ENCODE measurements at regions not wholly inside any gene's neighbourhood (a gene's known extent, or its start where the extent isn't known, plus 50 kb on each side); places are given as distances from the start of the nearest gene placed in this dataset.

- DNase-seq, result no peak
Observed at GRCh38 chr5:54707841-54708240, 190.3 kb downstream of the SNX18 start.

DNA sequence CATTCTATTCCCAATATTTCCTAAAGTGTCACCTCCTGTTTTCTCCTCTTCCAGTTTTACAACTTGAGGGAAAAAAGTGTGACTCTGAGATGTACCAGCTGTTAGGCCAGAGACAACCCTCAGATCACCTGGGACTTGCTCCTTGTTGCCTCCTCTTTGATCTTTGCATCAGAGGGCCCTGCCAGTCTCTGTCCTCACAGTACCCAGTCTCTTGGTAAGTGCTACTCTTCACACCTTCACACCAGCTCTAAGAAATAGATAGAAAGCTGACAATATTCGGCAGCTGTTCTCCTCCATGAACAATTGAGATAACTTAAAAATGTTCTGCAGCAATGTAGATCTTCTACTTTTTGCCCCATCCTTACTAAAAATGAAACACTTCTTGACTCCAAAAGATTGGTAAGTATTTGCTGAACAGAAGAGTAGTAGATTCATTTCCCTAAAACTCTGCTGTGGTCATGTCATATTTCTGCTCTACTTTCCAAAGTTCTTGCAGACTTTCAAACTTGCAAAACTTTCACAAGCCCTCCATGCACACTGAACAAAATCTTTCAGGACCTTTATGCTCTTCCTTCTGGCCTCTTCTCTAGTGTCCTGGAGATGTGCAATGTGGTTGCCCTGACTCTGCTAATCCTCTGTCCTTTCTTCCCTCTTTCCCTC, 188.6 kb downstream of the SNX18 start:
- DNase-seq, result peak; percentile 85

- no peak for DNase-seq
Observed at GRCh38 chr5:54704825-54705224, 187.3 kb downstream of the SNX18 start.

GRCh38 chr5:54704333-54704732, 186.8 kb downstream of the SNX18 start:
- no peak for DNase-seq

- no peak for DNase-seq
Observed at GRCh38 chr5:54703565-54704255, 186.2 kb downstream of the SNX18 start.

DNA sequence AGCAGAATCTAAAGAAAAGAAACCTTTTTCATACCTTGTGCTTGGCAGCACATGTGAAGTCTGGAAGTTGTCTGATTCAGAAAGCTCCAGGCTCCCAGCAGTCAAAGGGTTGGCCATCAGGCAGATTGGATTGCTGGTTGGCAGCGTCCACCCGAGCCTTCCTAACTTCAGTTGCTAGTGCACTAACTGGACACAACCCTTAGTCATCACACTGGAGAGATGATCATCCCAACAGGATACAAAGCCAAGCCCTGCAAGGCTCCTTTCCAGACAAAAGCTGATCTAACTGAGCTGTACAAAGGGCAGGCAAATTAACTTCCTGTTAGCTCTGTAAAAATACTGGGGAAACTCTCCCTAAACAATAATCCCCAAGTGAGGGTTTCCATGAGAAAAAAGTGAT, 185.6 kb downstream of the SNX18 start:
- no peak for DNase-seq

DNA sequence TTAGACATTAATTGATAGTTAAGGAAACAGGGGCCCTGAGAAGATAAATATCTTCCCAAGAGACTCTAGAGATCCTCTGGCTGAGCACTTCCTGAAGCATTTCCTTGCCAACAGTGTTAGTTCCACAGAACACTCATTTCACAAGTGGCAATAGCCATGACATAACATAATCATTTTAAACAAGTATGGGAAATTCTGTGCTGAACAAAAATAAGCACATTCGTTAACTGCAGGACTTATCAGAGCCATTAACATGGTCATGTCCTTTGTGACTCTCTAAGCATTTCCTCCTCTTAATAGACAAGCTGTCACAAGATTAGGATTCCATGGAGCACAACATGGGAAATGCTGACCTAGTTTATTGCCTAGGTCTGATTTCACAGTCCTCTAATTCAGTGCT, 184.9 kb downstream of the SNX18 start:
- DNase-seq, result no peak

DNA sequence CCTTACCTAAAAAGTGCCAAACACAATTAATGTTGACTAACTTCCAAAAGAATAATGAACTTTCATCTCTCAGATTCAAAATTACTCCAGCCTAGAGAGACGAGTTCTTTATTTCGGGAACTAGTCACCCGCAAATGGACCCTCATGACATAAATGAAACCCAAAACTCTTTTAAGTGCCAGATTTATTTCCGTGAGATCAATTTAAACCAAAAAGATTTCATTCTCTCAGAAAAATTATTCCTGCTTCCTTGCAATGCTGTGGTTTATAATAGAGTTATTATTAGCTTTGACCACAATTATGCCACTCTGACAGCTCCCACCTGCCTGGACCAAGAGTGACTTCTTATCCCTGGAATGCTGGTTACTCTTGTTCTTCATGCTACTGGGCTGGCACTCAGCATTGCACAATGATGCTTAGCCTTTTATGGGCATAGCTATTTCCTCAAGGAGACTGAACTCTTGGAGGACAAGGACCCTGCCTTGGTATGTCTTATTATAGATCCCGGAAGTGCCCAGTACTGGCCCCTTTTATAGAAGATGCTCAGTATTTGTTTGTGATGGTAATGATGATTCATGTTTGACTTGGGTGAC, 183.5 kb downstream of the SNX18 start:
- peak; percentile 51 for DNase-seq

DNA sequence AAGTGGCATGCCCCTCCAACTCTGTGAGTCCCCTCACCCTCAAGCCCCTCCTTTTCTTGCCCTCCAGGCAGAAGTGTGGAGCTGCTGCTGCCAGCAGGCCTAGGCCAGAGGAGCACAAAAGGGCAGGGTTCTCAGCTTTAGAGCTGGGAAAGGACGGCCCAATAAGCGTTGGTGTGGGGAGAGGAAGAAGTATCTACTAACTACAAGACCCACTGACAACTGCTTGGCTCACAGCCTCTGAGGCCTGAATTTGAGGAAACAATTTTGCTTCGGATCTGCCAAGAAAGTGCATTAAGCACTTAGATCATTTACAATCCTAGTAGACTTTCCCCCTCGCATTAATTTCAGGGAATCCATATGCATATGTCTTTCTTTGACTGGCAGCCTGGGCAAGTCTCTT, 179.4 kb downstream of the SNX18 start:
- no peak for DNase-seq

GRCh38 chr5:54696346-54696745, 178.8 kb downstream of the SNX18 start:
- no peak for DNase-seq

DNA sequence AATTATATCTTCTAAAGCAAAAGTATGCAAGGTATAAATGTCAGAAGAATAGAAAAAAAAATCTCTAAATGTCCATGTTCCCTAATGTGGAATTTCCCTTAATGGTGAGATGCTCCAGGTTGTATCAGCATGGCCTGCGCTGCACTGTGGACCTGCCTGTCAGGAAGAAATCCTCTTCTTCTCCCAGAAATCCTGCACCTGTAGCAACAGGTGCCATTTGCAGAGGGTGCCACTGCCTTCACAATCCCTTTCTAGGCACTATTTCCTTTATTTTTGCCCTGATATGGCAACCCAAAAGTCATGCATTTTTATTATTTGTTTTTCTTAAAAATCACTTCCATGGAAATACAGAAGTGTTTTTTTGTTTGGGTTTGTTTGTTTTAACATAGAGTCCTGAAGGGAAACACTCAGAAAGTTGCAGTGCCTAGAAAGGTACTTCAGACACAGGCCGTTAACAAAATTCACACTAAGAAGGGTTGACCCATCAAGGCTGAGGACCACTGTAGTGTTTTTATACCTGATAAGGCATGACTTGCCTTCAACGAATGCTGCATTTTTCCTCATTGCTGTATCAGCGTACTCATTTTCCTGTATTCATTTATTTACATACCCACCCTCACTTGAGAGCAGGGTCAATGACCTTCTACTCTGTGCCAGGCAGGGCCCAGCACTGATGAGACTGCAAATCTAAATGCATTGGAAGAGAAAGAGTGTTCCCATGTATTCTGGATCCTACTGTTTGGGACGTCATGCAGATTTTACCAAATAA, 177.8 kb downstream of the SNX18 start:
- DNase-seq, result no peak

- DNase-seq, result no peak
Observed at GRCh38 chr5:54693936-54694657, 176.5 kb downstream of the SNX18 start.

GRCh38 chr5:54692631-54693030, 175.1 kb downstream of the SNX18 start:
- DNase-seq, result no peak

- DNase-seq, result peak; percentile 43
Observed at GRCh38 chr5:54691656-54692055, 174.1 kb downstream of the SNX18 start.

DNA sequence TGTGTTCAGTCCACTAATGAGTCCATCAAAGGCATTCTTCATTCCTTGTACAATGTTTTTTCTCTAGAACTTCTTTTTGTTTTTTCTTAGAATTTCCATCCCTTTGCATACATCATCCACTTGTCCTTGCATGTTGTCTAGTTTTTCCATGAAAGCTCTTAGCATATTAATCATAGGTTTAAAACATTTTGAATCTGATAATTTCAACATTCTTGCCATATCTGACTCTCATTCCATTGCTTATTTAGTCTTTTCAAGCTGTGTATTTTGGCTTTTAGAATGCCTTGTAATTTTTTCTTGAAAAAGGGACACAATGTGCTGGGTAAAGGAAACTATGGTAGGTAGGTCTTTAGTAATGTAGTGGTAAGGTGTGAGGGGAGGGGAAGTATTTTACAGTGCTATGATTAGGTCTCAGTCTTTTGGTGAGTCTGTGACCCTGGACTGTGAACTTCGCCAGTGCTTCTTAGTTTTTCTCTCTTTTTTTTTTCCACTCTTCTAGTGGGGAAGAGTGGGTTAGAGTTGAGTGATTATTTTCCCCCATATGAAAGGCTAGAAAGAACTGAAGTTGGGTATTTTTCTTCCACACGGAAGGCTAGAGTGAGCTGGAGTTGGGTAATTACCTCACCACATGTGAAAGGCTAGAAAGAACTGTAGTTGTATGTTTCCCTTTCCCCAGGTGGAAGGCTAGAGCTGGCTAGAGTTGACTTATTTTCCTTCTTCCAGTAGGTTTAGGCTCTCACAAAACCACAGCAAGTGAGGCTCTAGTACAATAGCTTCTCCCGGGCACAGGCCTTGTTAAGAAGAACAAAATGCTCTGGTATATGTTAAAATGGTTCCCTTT, 172.1 kb downstream of the SNX18 start:
- DNase-seq, result no peak

- no peak for DNase-seq
Observed at GRCh38 chr5:54680998-54681397, 163.4 kb downstream of the SNX18 start.

- no peak for DNase-seq
Observed at GRCh38 chr5:54679686-54680085, 162.1 kb downstream of the SNX18 start.

GRCh38 chr5:54678737-54679136, 161.2 kb downstream of the SNX18 start:
- no peak for DNase-seq

DNA sequence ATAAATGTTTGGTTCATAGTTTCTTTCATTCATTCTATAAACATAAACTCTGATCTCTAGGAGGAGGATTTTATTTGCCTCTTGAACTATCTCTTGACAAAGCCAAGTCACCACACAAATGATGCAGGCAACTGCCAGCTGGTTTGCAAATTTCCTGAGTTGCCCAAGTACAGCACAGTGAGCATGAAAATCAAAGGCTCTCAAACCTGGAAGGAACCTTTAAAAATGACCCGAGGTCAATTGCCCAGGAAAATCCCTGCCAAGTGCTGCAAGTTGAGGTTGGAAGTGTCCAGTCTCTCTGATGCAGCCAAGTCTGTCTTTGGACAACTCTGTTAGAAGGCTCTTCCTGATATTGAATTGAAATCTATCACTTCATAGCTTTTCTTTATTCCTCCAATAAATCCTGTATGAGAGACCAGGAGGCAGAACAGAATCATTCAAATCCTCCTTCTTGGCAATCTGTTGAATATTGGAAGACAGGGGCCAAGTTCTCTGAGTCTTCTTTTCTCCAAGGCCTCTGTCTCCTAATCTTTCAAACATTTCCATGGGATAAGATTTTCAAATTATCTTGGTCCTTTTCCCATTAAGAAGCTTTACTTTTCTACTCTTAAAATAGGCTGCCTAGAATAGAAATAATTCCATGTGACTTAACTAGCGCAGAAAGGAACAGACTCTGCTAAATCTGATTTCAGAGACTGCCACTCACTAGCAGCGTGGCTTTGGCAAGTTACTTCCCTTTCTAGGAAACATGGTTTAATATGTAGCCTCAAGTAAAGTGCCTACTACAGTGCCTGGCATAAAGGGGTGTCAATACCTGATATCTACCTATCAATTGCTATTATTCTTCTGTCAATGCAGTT, 159.2 kb downstream of the SNX18 start:
- DNase-seq, result peak; percentile 13

DNA sequence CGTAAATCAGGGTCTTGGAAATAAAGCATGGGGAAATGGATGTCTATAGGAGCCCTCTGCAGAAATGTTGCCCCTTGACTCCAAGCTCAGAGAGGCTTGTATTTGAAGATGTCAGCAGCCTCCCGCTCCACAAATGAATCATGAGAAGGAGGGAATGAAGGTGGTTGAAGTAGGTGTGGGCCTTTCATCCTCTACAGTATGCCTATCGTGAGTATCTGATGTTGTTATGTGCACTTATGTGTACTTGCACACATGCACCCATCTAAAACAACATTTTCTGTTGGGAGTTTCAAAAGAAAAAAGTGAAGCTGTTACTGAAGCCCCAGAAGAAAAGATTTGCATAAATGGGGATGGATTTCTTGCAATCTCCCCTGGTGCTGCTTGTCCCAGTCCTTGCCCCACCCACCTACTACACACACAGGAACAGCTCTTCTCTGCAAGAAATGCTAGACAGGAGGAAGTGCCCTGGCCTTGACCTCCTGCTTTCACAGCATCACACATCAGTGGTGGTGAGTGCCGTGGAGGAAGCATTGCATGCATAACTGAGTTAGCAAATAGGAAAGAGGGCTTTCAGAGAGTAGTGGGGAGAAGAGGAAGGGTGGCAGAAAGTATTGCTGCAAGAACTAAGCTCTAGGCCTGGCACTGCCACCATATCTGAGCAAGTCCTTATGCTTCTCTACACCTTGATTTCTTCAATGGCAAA, 156.1 kb downstream of the SNX18 start:
- DNase-seq, result peak; percentile 97
